ENCODE measurements at regions not wholly inside any gene's neighbourhood (a gene's known extent, or its start where the extent isn't known, plus 50 kb on each side); places are given as distances from the start of the nearest gene placed in this dataset.

DNA sequence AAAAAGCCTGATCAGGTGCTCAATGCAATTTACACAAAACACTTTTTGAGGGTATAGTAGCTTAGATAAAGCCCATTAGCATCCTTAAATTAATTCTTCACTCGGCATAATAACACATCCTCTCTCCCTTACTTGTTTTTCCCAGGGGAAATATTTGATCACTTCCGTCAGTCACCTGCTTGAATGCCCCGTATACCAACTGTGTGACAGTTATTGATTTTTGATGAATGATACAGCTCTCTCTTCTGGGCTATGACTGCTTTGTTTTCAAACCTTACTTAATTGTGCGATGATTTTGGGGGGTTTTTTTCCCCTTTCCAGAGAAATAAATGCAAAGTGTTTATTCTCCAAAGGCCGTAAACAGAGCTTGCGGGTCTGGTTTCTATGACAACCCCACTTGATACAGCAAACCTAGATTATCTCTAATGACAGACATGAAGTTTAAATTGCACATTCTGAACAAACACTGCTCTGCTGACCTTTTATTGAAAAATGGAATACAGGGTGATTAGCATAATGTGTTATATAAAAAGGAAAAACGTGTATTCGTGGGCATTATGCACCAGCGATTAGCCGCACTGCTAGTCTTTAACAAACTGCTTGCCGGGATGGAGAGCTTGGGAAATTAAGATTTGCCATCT is 78.4 kb upstream of the NANOS1 start:
- Histone ChIP-seq H3K4me3 (no peak overlapping the region), H3K27ac (no peak overlapping the region)
- DNase-seq (ENCODE audit: low spot score), result no peak
- TF ChIP-seq, protein P1, sequence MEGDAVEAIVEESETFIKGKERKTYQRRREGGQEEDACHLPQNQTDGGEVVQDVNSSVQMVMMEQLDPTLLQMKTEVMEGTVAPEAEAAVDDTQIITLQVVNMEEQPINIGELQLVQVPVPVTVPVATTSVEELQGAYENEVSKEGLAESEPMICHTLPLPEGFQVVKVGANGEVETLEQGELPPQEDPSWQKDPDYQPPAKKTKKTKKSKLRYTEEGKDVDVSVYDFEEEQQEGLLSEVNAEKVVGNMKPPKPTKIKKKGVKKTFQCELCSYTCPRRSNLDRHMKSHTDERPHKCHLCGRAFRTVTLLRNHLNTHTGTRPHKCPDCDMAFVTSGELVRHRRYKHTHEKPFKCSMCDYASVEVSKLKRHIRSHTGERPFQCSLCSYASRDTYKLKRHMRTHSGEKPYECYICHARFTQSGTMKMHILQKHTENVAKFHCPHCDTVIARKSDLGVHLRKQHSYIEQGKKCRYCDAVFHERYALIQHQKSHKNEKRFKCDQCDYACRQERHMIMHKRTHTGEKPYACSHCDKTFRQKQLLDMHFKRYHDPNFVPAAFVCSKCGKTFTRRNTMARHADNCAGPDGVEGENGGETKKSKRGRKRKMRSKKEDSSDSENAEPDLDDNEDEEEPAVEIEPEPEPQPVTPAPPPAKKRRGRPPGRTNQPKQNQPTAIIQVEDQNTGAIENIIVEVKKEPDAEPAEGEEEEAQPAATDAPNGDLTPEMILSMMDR (IDR thresholded peaks at IDR 0.05), result no peak

DNA sequence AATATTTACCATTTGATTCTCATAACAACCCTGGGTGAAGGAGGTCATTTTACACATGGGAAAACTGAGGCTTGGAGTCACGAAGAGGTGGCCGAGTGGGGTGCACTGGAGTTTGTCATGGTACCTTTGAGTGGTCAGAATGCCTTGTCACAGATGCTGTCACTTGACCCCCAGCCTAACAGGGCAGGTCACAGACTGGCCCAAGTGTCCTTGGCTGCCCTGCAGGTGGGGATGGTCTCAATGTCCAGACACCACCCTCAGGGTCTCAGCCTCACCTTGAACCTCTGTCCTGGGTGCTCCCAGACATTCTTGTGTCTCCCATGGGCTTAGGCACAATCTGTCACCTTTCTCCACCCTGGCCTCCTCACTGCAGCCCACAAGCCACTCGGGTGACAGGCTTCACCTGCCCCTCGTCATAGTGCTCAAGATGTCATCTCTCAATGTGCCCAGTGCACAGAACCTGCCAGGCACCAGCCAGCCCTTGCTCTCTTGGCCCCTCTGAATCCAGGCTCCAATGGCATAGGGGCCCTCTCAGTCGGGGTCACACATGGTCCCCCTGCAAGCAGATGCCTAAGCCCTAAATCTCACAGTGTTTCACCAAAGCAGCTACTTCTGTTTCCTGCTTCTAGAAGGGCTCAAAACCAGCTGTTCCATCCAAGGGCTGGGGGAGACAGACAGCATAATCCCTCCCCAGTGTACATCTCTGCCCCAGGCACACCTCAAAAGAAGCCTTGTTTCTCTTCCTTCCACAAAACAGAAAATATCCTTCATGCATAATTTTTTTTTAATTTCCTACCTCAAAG is 76.8 kb upstream of the NANOS1 start:
- DNase-seq (ENCODE audit: low spot score), result no peak
- H3K4me3 ChIP-seq, result no peak overlapping the region
- TF ChIP-seq, protein P1 (IDR thresholded peaks at IDR 0.05), result no peak
- H3K27ac ChIP-seq, result no peak overlapping the region

DNA sequence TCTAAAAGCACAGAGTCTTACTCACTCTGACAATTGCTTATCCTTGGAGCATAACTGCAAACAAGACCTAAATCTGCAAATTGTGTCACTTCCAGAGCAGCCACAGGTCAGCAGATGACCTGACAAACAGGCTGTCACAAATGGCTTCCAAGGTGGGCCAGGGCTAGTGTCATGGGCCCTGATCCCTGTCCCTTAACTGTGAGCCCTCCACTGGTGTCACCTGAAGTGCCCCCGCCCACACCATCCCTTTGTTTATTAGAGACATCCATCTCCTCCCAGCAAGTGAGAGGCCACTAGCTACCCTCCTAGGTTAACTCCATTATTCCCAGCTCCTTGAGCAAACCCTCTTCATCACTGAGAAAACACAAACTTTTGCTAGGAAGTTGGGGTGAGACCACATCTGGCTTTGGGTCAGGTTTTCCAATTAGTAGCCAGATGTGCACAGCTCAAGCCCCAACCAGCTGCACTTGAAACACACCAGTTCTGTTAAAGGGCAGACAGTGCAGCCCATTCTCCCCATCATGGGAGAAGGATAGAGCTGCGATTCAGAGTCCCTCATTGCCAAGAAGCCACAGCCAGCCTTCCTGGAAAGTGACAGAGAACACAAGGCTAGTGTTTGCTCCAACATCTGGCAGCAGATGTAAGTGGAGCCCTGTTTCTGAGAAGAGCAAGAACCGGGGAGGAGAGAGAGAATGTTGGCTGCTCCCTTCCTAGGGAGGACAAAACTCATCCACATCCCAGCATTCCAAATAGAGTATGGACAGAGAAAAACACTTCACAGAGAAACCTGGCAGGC is 75.7 kb upstream of the NANOS1 start:
- DNase-seq (ENCODE audit: low spot score), result no peak
- Histone ChIP-seq H3K4me3 (no peak overlapping the region), H3K27ac (no peak overlapping the region)
- TF ChIP-seq, protein P1 (IDR thresholded peaks at IDR 0.05), result no peak

DNA sequence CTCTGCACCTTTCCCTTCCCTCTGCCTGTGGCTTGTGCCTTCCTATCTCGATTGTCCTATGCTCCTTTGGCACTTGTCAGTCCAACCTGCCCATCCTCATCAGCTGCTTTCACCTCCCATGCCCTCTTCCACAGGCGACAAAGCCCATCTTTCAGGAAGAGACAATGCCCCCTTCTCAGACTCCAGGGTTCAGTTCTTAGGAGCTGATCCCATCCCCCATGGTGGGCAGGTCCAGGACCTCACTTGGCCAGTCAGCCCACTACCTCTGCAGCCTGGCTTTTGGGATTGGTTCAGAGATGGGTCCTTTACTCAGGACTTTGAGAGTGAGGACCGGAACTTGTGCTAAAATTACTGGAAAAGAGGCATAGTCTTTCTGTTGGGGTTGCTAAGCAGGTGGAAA is 74.0 kb upstream of the NANOS1 start:
- no peak for DNase-seq (ENCODE audit: low spot score)
- TF ChIP-seq, protein P1 (IDR thresholded peaks at IDR 0.05), result no peak
- Histone ChIP-seq H3K27ac (no peak overlapping the region), H3K4me3 (no peak overlapping the region)

DNA sequence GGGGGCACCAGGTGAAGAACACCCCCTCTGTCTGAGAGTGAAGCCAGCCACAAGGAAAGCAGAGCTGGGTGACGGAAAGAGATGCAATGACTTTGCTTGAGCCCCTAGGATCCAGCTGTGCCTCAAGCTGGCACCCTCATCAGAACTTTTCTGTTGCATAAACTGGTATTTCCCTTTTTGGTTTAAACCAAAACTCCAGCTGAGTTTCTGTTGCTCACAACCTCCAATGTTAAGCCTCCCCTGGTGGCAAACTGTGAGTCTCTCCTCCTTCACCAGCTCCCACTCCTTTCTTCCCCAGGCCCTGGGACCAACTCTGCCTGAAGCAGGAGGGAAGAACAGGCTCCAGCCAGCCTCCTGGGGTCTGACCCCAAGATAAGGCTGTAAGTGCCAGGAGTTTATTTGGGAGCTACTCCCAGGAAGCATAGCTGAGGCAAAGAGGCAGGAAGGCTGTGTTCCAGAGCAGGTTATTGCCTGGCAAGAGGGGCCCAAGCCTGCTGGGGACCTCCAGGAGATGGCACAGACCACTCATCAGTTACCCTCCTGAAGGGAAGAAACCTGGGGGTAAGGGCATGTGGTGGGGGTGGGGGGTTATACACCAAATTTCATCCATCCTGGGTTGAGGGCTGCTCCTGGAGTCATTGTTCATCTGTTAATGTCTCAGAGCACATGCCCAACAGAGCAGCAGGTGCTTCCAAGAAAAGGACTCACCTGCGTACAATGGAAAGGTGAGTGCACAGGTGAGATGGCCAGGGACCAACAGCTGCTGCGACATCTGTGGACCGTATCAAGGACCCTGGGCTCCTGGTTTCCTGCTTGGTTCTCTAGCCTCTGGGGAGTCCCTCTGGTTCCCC is 73.3 kb upstream of the NANOS1 start:
- TF ChIP-seq, protein P1 (IDR thresholded peaks at IDR 0.05), result no peak
- no peak overlapping the region for H3K4me3 ChIP-seq
- H3K27ac ChIP-seq, result no peak overlapping the region
- no peak for DNase-seq (ENCODE audit: low spot score)

DNA sequence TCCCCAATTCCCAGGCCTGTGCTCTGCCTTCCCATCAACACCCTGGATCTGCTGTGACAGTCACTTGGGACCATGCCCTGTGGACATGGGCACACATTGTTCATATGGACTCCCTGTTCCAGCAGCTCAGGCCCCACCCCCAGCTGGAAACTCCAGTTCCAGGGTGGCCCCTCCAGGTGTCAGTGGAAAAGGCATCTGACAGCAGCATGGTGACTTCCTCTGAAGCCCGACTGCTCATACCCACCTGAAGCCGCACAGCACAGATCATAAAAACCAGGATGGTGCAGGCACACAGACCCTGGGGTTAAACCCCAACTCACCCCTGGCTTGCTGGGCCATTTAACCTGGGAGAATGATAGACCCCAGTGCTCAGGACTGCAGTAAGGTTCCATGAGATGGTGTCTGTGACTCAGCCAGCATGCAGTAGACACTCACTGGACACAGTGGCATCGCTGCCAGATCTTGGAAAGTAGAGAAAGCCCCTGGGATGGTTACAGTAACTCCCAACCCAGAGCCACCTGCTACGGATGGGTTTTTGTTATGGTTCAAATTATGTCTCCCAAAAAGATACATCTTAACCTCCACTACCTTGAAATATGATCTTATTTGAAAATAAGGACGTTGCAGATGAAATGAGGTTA is 72.6 kb upstream of the NANOS1 start:
- H3K27ac ChIP-seq, result no peak overlapping the region
- DNase-seq (ENCODE audit: low spot score), result no peak
- H3K4me3 ChIP-seq, result no peak overlapping the region
- TF ChIP-seq, protein P1 (IDR thresholded peaks at IDR 0.05), result no peak
